ENCODE measurements at regions not wholly inside any gene's neighbourhood (a gene's known extent, or its start where the extent isn't known, plus 50 kb on each side); places are given as distances from the start of the nearest gene placed in this dataset.

DNA sequence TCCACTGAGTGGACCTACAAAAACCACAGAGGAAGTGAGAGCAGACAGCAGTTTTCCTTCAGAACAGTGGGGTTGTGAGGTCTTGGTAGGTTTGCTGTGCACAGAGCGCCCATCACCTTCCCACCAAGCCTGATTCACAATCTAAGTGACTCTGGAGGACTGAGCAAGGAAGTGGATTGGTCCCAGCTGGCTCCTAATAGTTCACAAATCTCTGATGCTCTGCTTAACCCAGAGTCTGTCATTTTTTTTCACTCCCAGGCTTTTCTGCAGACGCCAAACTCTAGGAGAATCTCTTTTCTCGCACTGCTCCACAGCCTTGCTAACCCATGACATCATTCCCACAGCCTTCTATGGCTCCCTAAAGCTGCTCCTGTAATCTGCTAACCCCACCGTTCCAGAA, 280.4 kb downstream of the C1D start:
- TF ChIP-seq, protein P1, sequence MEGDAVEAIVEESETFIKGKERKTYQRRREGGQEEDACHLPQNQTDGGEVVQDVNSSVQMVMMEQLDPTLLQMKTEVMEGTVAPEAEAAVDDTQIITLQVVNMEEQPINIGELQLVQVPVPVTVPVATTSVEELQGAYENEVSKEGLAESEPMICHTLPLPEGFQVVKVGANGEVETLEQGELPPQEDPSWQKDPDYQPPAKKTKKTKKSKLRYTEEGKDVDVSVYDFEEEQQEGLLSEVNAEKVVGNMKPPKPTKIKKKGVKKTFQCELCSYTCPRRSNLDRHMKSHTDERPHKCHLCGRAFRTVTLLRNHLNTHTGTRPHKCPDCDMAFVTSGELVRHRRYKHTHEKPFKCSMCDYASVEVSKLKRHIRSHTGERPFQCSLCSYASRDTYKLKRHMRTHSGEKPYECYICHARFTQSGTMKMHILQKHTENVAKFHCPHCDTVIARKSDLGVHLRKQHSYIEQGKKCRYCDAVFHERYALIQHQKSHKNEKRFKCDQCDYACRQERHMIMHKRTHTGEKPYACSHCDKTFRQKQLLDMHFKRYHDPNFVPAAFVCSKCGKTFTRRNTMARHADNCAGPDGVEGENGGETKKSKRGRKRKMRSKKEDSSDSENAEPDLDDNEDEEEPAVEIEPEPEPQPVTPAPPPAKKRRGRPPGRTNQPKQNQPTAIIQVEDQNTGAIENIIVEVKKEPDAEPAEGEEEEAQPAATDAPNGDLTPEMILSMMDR (conservative IDR thresholded peaks at IDR 0.05; ENCODE audit: low read length): no peak
- TF ChIP-seq EZH2phosphoT487 (IDR thresholded peaks at IDR 0.05; ENCODE audit: borderline replicate concordance): no peak
- H3K36me3 ChIP-seq (ENCODE audit: insufficient read depth, low read length): no peaks in the 10 kb centered on the region
- H3K79me2 ChIP-seq (ENCODE audit: insufficient read depth, low read length): no peaks in the 10 kb centered on the region
- H3K4me3 ChIP-seq (ENCODE audit: low read length, poor library complexity, severe bottlenecking): no peak overlapping the region
- no peak overlapping the region for H2AFZ ChIP-seq (ENCODE audit: low read length)
- H3K9ac ChIP-seq (ENCODE audit: low read depth, low read length, poor library complexity, severe bottlenecking): no peak overlapping the region
- no peaks in the 10 kb centered on the region for H3F3A ChIP-seq (ENCODE audit: low read depth)
- no peaks in the 10 kb centered on the region for H3K9me3 ChIP-seq (ENCODE audit: insufficient read depth, low read depth, low read length)
- no peaks in the 10 kb centered on the region for H3K27me3 ChIP-seq (ENCODE audit: insufficient read depth, low read length, poor library complexity, severe bottlenecking)
- no peaks in the 10 kb centered on the region for H4K20me1 ChIP-seq (ENCODE audit: insufficient read depth, low read length, poor library complexity, severe bottlenecking)
- no peaks in the 10 kb centered on the region for H3K4me1 ChIP-seq (ENCODE audit: insufficient read depth, low read length, poor library complexity, severe bottlenecking)
- no peaks in the 10 kb centered on the region for H3K9me2 ChIP-seq (replicated peaks; ENCODE audit: low read depth, low read length)
- H3K4me2 ChIP-seq (ENCODE audit: low read depth, low read length, poor library complexity, severe bottlenecking): no peak overlapping the region

DNA sequence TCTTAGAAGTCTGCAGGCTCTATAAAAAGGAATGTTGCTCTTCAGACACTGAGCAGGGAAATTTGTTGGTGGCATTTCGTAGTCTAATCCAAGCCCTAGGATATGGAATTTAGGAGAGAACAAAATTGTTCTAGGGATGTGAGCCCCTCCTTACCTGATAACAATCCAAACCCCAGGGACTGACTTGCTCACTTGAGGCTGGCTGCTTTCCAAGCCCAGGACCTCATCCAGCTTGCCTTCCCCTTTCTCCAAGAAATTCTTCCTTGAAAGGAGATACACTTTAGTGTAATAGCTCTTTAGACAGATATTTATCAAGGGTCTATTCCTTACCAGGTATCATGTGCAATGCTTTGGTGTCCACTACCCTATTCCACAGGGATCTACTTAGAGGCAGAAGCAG, 279.8 kb downstream of the C1D start:
- Histone ChIP-seq H3F3A (ENCODE audit: low read depth) (no peaks in the 10 kb centered on the region), H4K20me1 (ENCODE audit: insufficient read depth, low read length, poor library complexity, severe bottlenecking) (no peaks in the 10 kb centered on the region), H3K27me3 (ENCODE audit: insufficient read depth, low read length, poor library complexity, severe bottlenecking) (no peaks in the 10 kb centered on the region), H3K9me2 (replicated peaks; ENCODE audit: low read depth, low read length) (no peaks in the 10 kb centered on the region), H2AFZ (ENCODE audit: low read length) (no peak overlapping the region), H3K79me2 (ENCODE audit: insufficient read depth, low read length) (no peaks in the 10 kb centered on the region), H3K4me2 (ENCODE audit: low read depth, low read length, poor library complexity, severe bottlenecking) (no peak overlapping the region), H3K9me3 (ENCODE audit: insufficient read depth, low read depth, low read length) (no peaks in the 10 kb centered on the region), H3K9ac (ENCODE audit: low read depth, low read length, poor library complexity, severe bottlenecking) (no peak overlapping the region), H3K4me1 (ENCODE audit: insufficient read depth, low read length, poor library complexity, severe bottlenecking) (no peaks in the 10 kb centered on the region), H3K4me3 (ENCODE audit: low read length, poor library complexity, severe bottlenecking) (no peak overlapping the region), H3K36me3 (ENCODE audit: insufficient read depth, low read length) (no peaks in the 10 kb centered on the region)
- TF ChIP-seq EZH2phosphoT487 (IDR thresholded peaks at IDR 0.05; ENCODE audit: borderline replicate concordance): no peak

DNA sequence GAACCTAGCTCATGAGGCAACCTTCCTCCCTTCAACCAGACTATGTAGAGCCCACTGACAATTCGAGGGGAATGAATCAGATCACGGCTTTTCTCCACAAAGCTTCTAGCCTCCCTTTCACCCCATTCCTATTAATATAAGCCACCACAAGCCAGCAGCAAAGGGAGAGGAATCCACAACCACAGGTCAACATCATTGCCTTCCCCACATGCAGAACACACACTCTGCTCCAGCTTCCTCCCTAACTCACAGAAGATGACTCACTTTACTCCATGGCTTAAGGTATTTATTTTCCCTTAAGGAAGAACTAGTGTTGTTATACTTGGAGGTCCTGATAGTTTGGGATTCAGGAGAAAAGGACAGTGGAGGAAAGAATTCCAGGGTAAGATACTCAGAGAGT, 272.2 kb downstream of the C1D start:
- H3K4me3 ChIP-seq (ENCODE audit: low read length, poor library complexity, severe bottlenecking): no peak overlapping the region
- H3K27me3 ChIP-seq (ENCODE audit: insufficient read depth, low read length, poor library complexity, severe bottlenecking): no peaks in the 10 kb centered on the region
- no peak overlapping the region for H3K4me2 ChIP-seq (ENCODE audit: low read depth, low read length, poor library complexity, severe bottlenecking)
- no peaks in the 10 kb centered on the region for H4K20me1 ChIP-seq (ENCODE audit: insufficient read depth, low read length, poor library complexity, severe bottlenecking)
- no peaks in the 10 kb centered on the region for H3K4me1 ChIP-seq (ENCODE audit: insufficient read depth, low read length, poor library complexity, severe bottlenecking)
- H3K36me3 ChIP-seq (ENCODE audit: insufficient read depth, low read length): no peaks in the 10 kb centered on the region
- no peak overlapping the region for H2AFZ ChIP-seq (ENCODE audit: low read length)
- TF ChIP-seq, protein P1 (conservative IDR thresholded peaks at IDR 0.05; ENCODE audit: low read length): no peak
- no peak for TF ChIP-seq EZH2phosphoT487 (IDR thresholded peaks at IDR 0.05; ENCODE audit: borderline replicate concordance)
- H3K9me3 ChIP-seq (ENCODE audit: insufficient read depth, low read depth, low read length): no peaks in the 10 kb centered on the region
- H3F3A ChIP-seq (ENCODE audit: low read depth): no peaks in the 10 kb centered on the region
- H3K79me2 ChIP-seq (ENCODE audit: insufficient read depth, low read length): no peaks in the 10 kb centered on the region
- H3K9me2 ChIP-seq (replicated peaks; ENCODE audit: low read depth, low read length): no peaks in the 10 kb centered on the region
- no peak overlapping the region for H3K9ac ChIP-seq (ENCODE audit: low read depth, low read length, poor library complexity, severe bottlenecking)

DNA sequence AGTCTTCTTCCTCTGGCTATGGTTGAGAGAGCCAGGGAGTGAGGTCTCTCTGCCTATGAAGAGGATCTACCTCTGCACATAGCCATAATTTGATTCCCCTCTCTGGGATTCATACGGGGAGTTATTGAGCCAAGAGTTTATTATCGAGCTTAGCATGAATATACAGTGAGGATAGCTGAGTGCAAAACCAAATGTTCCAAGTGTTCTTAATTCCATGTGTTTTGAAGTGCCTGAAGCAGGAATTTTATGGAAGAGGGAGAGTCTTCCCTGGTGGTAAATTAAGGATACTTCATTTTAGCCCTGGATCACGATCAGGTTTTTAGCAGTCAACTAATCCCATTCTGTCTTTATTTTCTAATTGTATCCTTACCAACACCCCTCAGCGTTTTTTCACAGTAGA, 270.6 kb downstream of the C1D start:
- TF ChIP-seq, protein P1 (conservative IDR thresholded peaks at IDR 0.05; ENCODE audit: low read length): no peak
- no peak for TF ChIP-seq EZH2phosphoT487 (IDR thresholded peaks at IDR 0.05; ENCODE audit: borderline replicate concordance)
- no peak overlapping the region for H2AFZ ChIP-seq (ENCODE audit: low read length)
- H3K9me2 ChIP-seq (replicated peaks; ENCODE audit: low read depth, low read length): no peaks in the 10 kb centered on the region
- no peak overlapping the region for H3K4me2 ChIP-seq (ENCODE audit: low read depth, low read length, poor library complexity, severe bottlenecking)
- no peaks in the 10 kb centered on the region for H4K20me1 ChIP-seq (ENCODE audit: insufficient read depth, low read length, poor library complexity, severe bottlenecking)
- no peaks in the 10 kb centered on the region for H3K27me3 ChIP-seq (ENCODE audit: insufficient read depth, low read length, poor library complexity, severe bottlenecking)
- no peak overlapping the region for H3K4me3 ChIP-seq (ENCODE audit: low read length, poor library complexity, severe bottlenecking)
- H3K4me1 ChIP-seq (ENCODE audit: insufficient read depth, low read length, poor library complexity, severe bottlenecking): no peaks in the 10 kb centered on the region
- no peaks in the 10 kb centered on the region for H3K36me3 ChIP-seq (ENCODE audit: insufficient read depth, low read length)
- H3K9ac ChIP-seq (ENCODE audit: low read depth, low read length, poor library complexity, severe bottlenecking): no peak overlapping the region
- H3F3A ChIP-seq (ENCODE audit: low read depth): no peaks in the 10 kb centered on the region
- H3K79me2 ChIP-seq (ENCODE audit: insufficient read depth, low read length): no peaks in the 10 kb centered on the region
- H3K9me3 ChIP-seq (ENCODE audit: insufficient read depth, low read depth, low read length): no peaks in the 10 kb centered on the region
